GM12864 (cell line): ENCODE measurements at regions not wholly inside any gene's neighbourhood (a gene's known extent, or its start where the extent isn't known, plus 50 kb on each side); places are given as distances from the start of the nearest gene placed in this dataset.

Experiments used
- DNase-seq: peaks from one replicate; pipeline ENCODE4 v3.0.0-alpha.2; 2011; ENCODE audit warnings: low read depth
- H3K4me3 ChIP-seq: 2 replicates; pipeline ENCODE4 v1.5.1; 2011; ENCODE audit warnings: mild to moderate bottlenecking, low read depth, low read length, control low read depth
- CTCF ChIP-seq: IDR thresholded peaks from 2 replicates; pipeline ENCODE4 v1.5.1; 2011; ENCODE audit warnings: low read depth, mild to moderate bottlenecking, moderate library complexity, low read length, control low read depth, inconsistent platforms; ENCODE audit errors: missing control alignments

- DNase-seq: no peak
- no peak overlapping the region for H3K4me3 ChIP-seq
- no peak for TF ChIP-seq CTCF
Measured at GRCh38 chr7:85516675-85517074, 329.8 kb upstream of the SEMA3D start.

GRCh38 chr7:85512790-85513189, 325.9 kb upstream of the SEMA3D start:
- H3K4me3 ChIP-seq: no peak overlapping the region
- DNase-seq: no peak
- TF ChIP-seq CTCF: no peak

GRCh38 chr7:85510287-85510686, 323.4 kb upstream of the SEMA3D start:
- TF ChIP-seq CTCF: no peak
- DNase-seq: no peak

GRCh38 chr7:85509476-85509875, 322.6 kb upstream of the SEMA3D start:
- TF ChIP-seq CTCF: no peak
- H3K4me3 ChIP-seq: no peak overlapping the region

More at GRCh38 chr7:85510287-85510686, 323.4 kb upstream of the SEMA3D start:
- H3K4me3 ChIP-seq: no peak overlapping the region

GRCh38 chr7:85508642-85509410, 322.0 kb upstream of the SEMA3D start:
- no peak for DNase-seq
- H3K4me3 ChIP-seq: no peak overlapping the region
- TF ChIP-seq CTCF: no peak

More at GRCh38 chr7:85509476-85509875, 322.6 kb upstream of the SEMA3D start:
- DNase-seq: no peak

- H3K4me3 ChIP-seq: no peak overlapping the region
- no peak for TF ChIP-seq CTCF
- DNase-seq: no peak
Measured at GRCh38 chr7:85498031-85498430, 311.2 kb upstream of the SEMA3D start.

- no peak for DNase-seq
- TF ChIP-seq CTCF: no peak
Measured at GRCh38 chr7:85489498-85489897, 302.6 kb upstream of the SEMA3D start.

More at GRCh38 chr7:85489498-85489897, 302.6 kb upstream of the SEMA3D start:
- no peak overlapping the region for H3K4me3 ChIP-seq
